BJ (cell line): ENCODE measurements at regions not wholly inside any gene's neighbourhood (a gene's known extent, or its start where the extent isn't known, plus 50 kb on each side); places are given as distances from the start of the nearest gene placed in this dataset.

Experiments
- CTCF ChIA-PET: fragments of 350-600 bp; formaldehyde crosslinking; extraction: SDS; loops from one replicate; lab custom pipeline; 2021; ENCODE audit warnings: antibody characterized with exemption, inconsistent platforms; lab: Yijun Ruan, JAX
- POLR2A ChIA-PET: fragments of 300-600 bp; sonication (Branson Sonifier 250); formaldehyde crosslinking; extraction: SDS; loops from one replicate; lab custom pipeline; 2021; ENCODE audit warnings: antibody characterized with exemption; lab: Charles Lee
- DNase-seq: peaks from one replicate; pipeline ENCODE4 v3.0.0-alpha.2; 2011; ENCODE audit warnings: low read depth
- H3K27me3 ChIP-seq: 2 replicates; pipeline ENCODE4 v1.6.0; 2011; ENCODE audit warnings: low read length; ENCODE audit not compliant: control insufficient read depth, insufficient read depth
- H3K36me3 ChIP-seq: 2 replicates; pipeline ENCODE4 v1.5.1; 2011; ENCODE audit warnings: low read length; ENCODE audit not compliant: control insufficient read depth, insufficient read depth
- H3K4me3 ChIP-seq: 2 replicates; pipeline ENCODE4 v1.5.1; 2011; ENCODE audit warnings: low read depth, mild to moderate bottlenecking, control low read depth, low read length
- CTCF ChIP-seq: IDR thresholded peaks from 2 replicates; pipeline ENCODE4 v1.5.1; 2011; ENCODE audit warnings: low read depth, mild to moderate bottlenecking, control low read depth, inconsistent platforms, low read length, moderate library complexity; ENCODE audit not compliant: insufficient read depth

DNA sequence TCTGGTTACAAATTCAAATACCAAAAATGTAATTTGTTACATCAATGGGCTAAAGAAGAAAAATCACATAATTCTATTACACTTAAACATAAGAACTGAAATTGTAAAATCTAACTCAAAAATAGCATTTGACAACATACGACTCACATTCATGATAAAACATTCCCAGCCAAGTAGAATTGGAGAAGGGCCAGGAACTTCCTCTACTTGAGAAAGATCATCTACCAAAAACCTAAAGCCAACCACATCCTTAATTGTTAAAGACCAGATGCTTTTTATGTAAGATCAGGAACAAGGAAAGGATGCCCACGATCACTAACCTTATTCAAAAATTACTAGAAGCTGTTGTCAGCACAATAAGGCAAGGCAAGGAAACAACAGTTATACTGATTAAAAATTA, 1819.8 kb upstream of the C9orf72 start:
- no peak overlapping the region for H3K4me3 ChIP-seq
- H3K36me3 ChIP-seq, result no peaks in the 10 kb centered on the region
- POLR2A ChIA-PET, result no interaction called here
- no peak for DNase-seq
- no peak for TF ChIP-seq CTCF
- no peaks in the 10 kb centered on the region for H3K27me3 ChIP-seq
- CTCF ChIA-PET, result no interaction called here

GRCh38 chr9:29394855-29395254, 1821.6 kb upstream of the C9orf72 start:
- Histone ChIP-seq H3K36me3 (no peaks in the 10 kb centered on the region), H3K27me3 (no peaks in the 10 kb centered on the region), H3K4me3 (no peak overlapping the region)
- CTCF ChIA-PET, result no interaction called here
- POLR2A ChIA-PET, result no interaction called here
- no peak for DNase-seq
- no peak for TF ChIP-seq CTCF

GRCh38 chr9:29397148-29397547, 1823.9 kb upstream of the C9orf72 start:
- no peak for TF ChIP-seq CTCF
- Histone ChIP-seq H3K27me3 (no peaks in the 10 kb centered on the region), H3K36me3 (no peaks in the 10 kb centered on the region), H3K4me3 (no peak overlapping the region)
- ChIA-PET POLR2A (no interaction called here), CTCF (no interaction called here)
- no peak for DNase-seq

- DNase-seq, result no peak
- H3K4me3 ChIP-seq, result no peak overlapping the region
Observed at GRCh38 chr9:29416204-29416603, 1842.9 kb upstream of the C9orf72 start.

DNA sequence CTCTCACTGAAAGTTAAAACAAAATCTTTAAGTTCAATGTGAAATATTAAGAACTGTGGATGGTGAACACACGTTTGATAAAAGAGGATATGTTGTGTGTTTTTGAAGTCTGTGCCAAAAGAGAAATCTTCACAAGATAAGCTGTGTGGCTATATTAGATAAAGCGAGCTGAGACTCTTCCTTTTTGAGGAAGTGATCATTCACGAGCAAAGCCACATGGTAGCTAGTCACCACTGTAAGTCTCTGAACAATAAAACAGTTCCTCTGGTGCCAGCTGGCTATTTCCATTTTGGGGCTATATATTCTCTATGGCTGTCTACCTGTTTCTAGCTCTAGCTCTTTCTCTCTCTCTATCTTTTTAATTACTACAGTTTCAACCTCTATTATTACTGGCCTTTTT, 1849.2 kb upstream of the C9orf72 start:
- POLR2A ChIA-PET, result no interaction called here
- no peak for DNase-seq
- Histone ChIP-seq H3K4me3 (no peak overlapping the region), H3K36me3 (no peaks in the 10 kb centered on the region), H3K27me3 (no peaks in the 10 kb centered on the region)
- CTCF ChIA-PET, result no interaction called here
- TF ChIP-seq CTCF, result no peak

More at GRCh38 chr9:29416204-29416603, 1842.9 kb upstream of the C9orf72 start:
- ChIA-PET POLR2A (no interaction called here), CTCF (no interaction called here)
- TF ChIP-seq CTCF, result no peak
- H3K27me3 ChIP-seq, result no peaks in the 10 kb centered on the region
- no peaks in the 10 kb centered on the region for H3K36me3 ChIP-seq
